ENCODE measurements at regions not wholly inside any gene's neighbourhood (a gene's known extent, or its start where the extent isn't known, plus 50 kb on each side); places are given as distances from the start of the nearest gene placed in this dataset.

DNA sequence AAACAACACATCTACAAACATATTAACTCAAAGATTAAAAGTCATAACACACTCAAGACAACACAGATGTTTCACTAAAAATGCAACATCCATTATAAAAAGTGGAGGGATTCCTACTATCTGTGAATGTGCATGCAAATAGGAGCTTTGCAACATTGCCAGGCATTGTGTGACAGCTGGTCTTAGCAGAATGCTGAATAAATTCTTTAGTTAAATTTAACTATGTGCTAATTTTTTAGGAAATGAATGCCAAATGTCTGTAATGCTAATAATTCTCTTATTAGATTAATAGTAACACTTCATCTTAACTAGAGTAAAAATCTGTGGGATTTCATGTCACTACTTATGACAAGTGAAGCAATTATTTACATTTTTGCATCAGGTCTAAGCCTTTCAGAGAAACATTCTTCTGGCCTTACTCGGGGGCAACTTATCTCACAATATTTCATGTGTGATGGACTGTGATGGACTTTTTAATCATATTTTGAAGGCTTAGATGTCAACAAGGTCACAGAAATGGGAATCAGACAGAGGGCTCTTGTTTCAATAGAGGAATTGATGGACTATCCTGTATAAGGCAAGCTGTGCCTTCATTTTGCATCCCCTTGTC lies 524.6 kb upstream of the KCND2 start:
- Histone ChIP-seq H3K27ac (ENCODE audit: low read depth, low read length) (no peak overlapping the region), H3K27me3 (ENCODE audit: control insufficient read depth, insufficient read depth, low read length, poor library complexity, severe bottlenecking) (no peaks in the 10 kb centered on the region), H3K9me3 (ENCODE audit: control insufficient read depth, low read length) (no peaks in the 10 kb centered on the region), H3K9ac (ENCODE audit: extremely low read depth, low read length, poor library complexity, severe bottlenecking) (no peak overlapping the region), H3K4me1 (ENCODE audit: control insufficient read depth, insufficient read depth, low read length) (no peaks in the 10 kb centered on the region), H3K4me3 (ENCODE audit: low read length) (no peak overlapping the region), H3K36me3 (ENCODE audit: control insufficient read depth, insufficient read depth, low read length) (no peaks in the 10 kb centered on the region)
- no peak overlapping the region for H3K27ac Mint-ChIP-seq
- H3K4me1 Mint-ChIP-seq = no peaks in the 10 kb centered on the region
- H3K27me3 Mint-ChIP-seq (ENCODE audit: insufficient read depth) = no peaks in the 10 kb centered on the region
- no peaks in the 10 kb centered on the region for H3K36me3 Mint-ChIP-seq (ENCODE audit: low read depth)
- TF ChIP-seq, protein P1, sequence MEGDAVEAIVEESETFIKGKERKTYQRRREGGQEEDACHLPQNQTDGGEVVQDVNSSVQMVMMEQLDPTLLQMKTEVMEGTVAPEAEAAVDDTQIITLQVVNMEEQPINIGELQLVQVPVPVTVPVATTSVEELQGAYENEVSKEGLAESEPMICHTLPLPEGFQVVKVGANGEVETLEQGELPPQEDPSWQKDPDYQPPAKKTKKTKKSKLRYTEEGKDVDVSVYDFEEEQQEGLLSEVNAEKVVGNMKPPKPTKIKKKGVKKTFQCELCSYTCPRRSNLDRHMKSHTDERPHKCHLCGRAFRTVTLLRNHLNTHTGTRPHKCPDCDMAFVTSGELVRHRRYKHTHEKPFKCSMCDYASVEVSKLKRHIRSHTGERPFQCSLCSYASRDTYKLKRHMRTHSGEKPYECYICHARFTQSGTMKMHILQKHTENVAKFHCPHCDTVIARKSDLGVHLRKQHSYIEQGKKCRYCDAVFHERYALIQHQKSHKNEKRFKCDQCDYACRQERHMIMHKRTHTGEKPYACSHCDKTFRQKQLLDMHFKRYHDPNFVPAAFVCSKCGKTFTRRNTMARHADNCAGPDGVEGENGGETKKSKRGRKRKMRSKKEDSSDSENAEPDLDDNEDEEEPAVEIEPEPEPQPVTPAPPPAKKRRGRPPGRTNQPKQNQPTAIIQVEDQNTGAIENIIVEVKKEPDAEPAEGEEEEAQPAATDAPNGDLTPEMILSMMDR (conservative IDR thresholded peaks at IDR 0.05) = no peak
- WGBS, 2 experiments (ENCODE audit: insufficient coverage in 1 of 2, insufficient read length in 1 of 2) = 79% methylated on average over 1 of the region's 1 CpG; no CpG with 5 or more reads in 1 of the 2 experiments
- H3K4me3 Mint-ChIP-seq = no peak overlapping the region
- no peak for DNase-seq
- H3K9me3 Mint-ChIP-seq = no peaks in the 10 kb centered on the region

DNA sequence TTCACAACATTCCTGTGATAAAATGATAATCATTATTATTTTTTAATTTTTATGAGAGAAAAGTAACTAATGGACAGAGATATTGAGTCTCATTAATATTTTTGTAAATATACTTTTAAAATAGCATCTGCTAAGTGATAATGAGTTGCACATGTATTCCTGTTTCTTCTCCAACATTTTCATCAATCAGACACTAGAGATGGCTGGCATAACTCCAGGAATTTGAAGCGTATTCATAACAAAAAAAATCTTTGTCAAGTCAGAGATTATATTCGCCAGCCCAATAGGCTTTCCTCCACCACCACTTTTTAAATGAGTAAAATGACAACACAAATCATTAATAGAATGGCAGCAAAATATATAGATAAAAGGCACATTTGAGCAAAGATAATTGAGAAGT lies 524.0 kb upstream of the KCND2 start:
- Histone ChIP-seq H3K4me1 (ENCODE audit: control insufficient read depth, insufficient read depth, low read length) (no peaks in the 10 kb centered on the region), H3K27ac (ENCODE audit: low read depth, low read length) (no peak overlapping the region), H3K4me3 (ENCODE audit: low read length) (no peak overlapping the region), H3K9me3 (ENCODE audit: control insufficient read depth, low read length) (no peaks in the 10 kb centered on the region), H3K27me3 (ENCODE audit: control insufficient read depth, insufficient read depth, low read length, poor library complexity, severe bottlenecking) (no peaks in the 10 kb centered on the region), H3K36me3 (ENCODE audit: control insufficient read depth, insufficient read depth, low read length) (no peaks in the 10 kb centered on the region), H3K9ac (ENCODE audit: extremely low read depth, low read length, poor library complexity, severe bottlenecking) (no peak overlapping the region)
- TF ChIP-seq, protein P1 (conservative IDR thresholded peaks at IDR 0.05) = no peak
- Mint-ChIP-seq H3K4me1 (no peaks in the 10 kb centered on the region), H3K4me3 (no peak overlapping the region), H3K9me3 (no peaks in the 10 kb centered on the region), H3K27ac (peak overlapping the region; percentile 37), H3K27me3 (ENCODE audit: insufficient read depth) (no peaks in the 10 kb centered on the region), H3K36me3 (ENCODE audit: low read depth) (no peaks in the 10 kb centered on the region)
- DNase-seq = no peak
- WGBS, 2 experiments (ENCODE audit: insufficient coverage in 1 of 2, insufficient read length in 1 of 2) = 43 to 97% methylated on average over 1 to 2 of the region's 2 CpGs

DNA sequence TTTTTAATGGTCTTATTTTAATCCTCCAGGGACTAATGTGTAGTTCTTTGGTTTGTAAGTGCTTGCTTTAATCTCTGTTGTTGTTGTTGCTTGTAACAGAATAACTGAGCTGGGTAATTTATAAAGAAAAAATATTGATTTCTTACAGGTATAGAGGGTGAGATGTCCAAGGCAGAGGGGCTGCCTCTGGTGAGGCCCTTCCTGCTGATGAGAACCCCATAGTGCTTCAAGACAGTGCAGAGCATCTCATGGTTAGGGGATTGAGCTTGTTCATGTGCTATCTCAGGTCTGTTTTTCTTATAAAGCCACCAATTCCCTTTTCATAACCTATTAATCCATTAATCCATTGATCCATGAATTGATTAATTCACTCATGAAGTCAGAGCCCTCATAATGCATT lies 516.3 kb upstream of the KCND2 start:
- no peak overlapping the region for H3K9ac ChIP-seq (ENCODE audit: extremely low read depth, low read length, poor library complexity, severe bottlenecking)
- DNase-seq = no peak
- TF ChIP-seq, protein P1 (conservative IDR thresholded peaks at IDR 0.05) = no peak
- Mint-ChIP-seq H3K9me3 (no peaks in the 10 kb centered on the region), H3K36me3 (ENCODE audit: low read depth) (no peaks in the 10 kb centered on the region), H3K4me1 (no peaks in the 10 kb centered on the region), H3K27me3 (ENCODE audit: insufficient read depth) (no peaks in the 10 kb centered on the region), H3K27ac (no peak overlapping the region), H3K4me3 (no peak overlapping the region)
- no peaks in the 10 kb centered on the region for H3K36me3 ChIP-seq (ENCODE audit: control insufficient read depth, insufficient read depth, low read length)
- no peak overlapping the region for H3K27ac ChIP-seq (ENCODE audit: low read depth, low read length)
- no peaks in the 10 kb centered on the region for H3K4me1 ChIP-seq (ENCODE audit: control insufficient read depth, insufficient read depth, low read length)
- H3K9me3 ChIP-seq (ENCODE audit: control insufficient read depth, low read length) = no peaks in the 10 kb centered on the region
- H3K4me3 ChIP-seq (ENCODE audit: low read length) = no peak overlapping the region
- no peaks in the 10 kb centered on the region for H3K27me3 ChIP-seq (ENCODE audit: control insufficient read depth, insufficient read depth, low read length, poor library complexity, severe bottlenecking)

All from endodermal cell (in vitro differentiated cells).